ENCODE measurements at regions not wholly inside any gene's neighbourhood (a gene's known extent, or its start where the extent isn't known, plus 50 kb on each side); places are given as distances from the start of the nearest gene placed in this dataset.

DNA sequence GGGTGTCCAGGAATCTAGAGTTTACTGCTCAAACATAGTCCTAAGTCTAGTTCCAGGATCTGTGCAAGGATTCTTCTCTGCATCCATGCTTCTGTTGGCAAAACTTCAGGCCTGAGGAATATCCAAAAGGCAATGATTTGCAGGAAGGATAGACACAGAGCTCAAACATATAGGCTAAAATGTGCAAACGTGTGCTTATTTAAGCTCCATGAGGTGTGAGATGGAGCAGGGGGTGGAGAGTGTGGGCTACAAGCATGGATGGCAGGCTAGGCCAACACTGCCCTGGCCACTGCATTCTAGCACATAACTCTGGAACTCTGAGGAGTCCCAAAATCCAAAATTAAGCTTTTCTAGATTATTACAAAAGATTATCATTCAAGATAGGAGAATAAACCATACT lies 301.1 kb downstream of the PAX3 start:
- TF ChIP-seq TEAD4 (IDR thresholded peaks at IDR 0.05; ENCODE audit: low read depth, low read length): no peak
- TF ChIP-seq, protein P1, sequence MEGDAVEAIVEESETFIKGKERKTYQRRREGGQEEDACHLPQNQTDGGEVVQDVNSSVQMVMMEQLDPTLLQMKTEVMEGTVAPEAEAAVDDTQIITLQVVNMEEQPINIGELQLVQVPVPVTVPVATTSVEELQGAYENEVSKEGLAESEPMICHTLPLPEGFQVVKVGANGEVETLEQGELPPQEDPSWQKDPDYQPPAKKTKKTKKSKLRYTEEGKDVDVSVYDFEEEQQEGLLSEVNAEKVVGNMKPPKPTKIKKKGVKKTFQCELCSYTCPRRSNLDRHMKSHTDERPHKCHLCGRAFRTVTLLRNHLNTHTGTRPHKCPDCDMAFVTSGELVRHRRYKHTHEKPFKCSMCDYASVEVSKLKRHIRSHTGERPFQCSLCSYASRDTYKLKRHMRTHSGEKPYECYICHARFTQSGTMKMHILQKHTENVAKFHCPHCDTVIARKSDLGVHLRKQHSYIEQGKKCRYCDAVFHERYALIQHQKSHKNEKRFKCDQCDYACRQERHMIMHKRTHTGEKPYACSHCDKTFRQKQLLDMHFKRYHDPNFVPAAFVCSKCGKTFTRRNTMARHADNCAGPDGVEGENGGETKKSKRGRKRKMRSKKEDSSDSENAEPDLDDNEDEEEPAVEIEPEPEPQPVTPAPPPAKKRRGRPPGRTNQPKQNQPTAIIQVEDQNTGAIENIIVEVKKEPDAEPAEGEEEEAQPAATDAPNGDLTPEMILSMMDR (IDR thresholded peaks at IDR 0.05; ENCODE audit: control extremely low read depth in 1 of 3, insufficient read depth in 1 of 3, low read depth in 1 of 3, low read length in 3 of 3): no peak
- no peak for TF ChIP-seq EP300 (IDR thresholded peaks at IDR 0.05; ENCODE audit: borderline replicate concordance in 1 of 2, low read depth in 2 of 2, low read length in 2 of 2)
- TF ChIP-seq EZH2 (IDR thresholded peaks at IDR 0.05; ENCODE audit: low read depth, low read length, severe bottlenecking): no peak
- TF ChIP-seq RFX5 (IDR thresholded peaks at IDR 0.05; ENCODE audit: borderline replicate concordance, low read depth, low read length): no peak
- no peak for TF ChIP-seq TAF1 (IDR thresholded peaks at IDR 0.05; ENCODE audit: low read depth, low read length)
- TF ChIP-seq SIN3A (conservative IDR thresholded peaks at IDR 0.05 in 1 of 2, IDR thresholded peaks at IDR 0.05 in 1 of 2; ENCODE audit: low read depth in 1 of 2, low read length in 2 of 2): no peak
- TF ChIP-seq HDAC6 (IDR thresholded peaks at IDR 0.05; ENCODE audit: low read depth, low read length): no peak
- TF ChIP-seq JUN (IDR thresholded peaks at IDR 0.05; ENCODE audit: low read depth, low read length): no peak
- no peak for TF ChIP-seq CREB1 (IDR thresholded peaks at IDR 0.05)

All from H1 (cell line).